GM20431 (cell line): ENCODE measurements at regions not wholly inside any gene's neighbourhood (a gene's known extent, or its start where the extent isn't known, plus 50 kb on each side); places are given as distances from the start of the nearest gene placed in this dataset.
"Not testable (repeated sequence)": the region's sequence is repeated elsewhere in the genome, so short reads cannot be mapped to it uniquely, and the experiment has no call there.

Experiments used
- in situ Hi-C: fragments of 300-500 bp; cut with MseI, MboI; formaldehyde crosslinking; loops from one replicate; pipeline ENCODE4 v1.15.0; 2020; ENCODE audit warnings: low sequenced_read_pairs; ENCODE audit not compliant: unreplicated experiment

GRCh38 chr14:51598924-51599600 is 52.6 kb upstream of the FRMD6 start:
- in situ Hi-C loops: not testable (repeated sequence)

- in situ Hi-C loops: no loop called here
These were observed 51.1 kb upstream of the FRMD6 start for GRCh38 chr14:51600658-51601057.
